ENCODE measurements at regions not wholly inside any gene's neighbourhood (a gene's known extent, or its start where the extent isn't known, plus 50 kb on each side); places are given as distances from the start of the nearest gene placed in this dataset.

DNA sequence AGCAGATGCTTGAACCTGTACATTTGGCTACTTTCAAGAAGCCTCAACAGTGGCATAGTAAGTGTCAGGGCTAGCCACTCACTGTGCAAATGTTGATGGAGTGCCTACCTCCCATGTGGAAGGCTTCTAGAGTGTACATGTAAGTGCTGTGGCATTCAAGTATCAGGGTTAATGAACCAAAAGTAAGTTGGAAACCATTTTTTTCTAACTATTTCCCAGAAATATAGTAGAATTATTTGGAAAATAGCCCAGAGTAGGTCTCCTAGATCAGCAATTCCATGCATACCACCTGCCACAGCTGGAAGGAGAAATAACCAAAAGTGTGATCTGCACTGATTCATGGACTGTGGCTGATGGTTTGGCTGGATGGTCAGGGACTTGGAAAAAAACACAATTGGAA lies 53.3 kb downstream of the FOXD1 start:
- no peak overlapping the region for H3K4me3 Mint-ChIP-seq
- Histone ChIP-seq H3K4me1 (ENCODE audit: control insufficient read depth, insufficient read depth, low read length) (no peaks in the 10 kb centered on the region), H3K27ac (ENCODE audit: low read length) (no peak overlapping the region), H3K9me3 (ENCODE audit: control insufficient read depth, insufficient read depth, low read length) (no peaks in the 10 kb centered on the region), H3K36me3 (ENCODE audit: control insufficient read depth, insufficient read depth, low read length) (no peaks in the 10 kb centered on the region), H3K4me3 (ENCODE audit: low read length) (no peak overlapping the region), H3K27me3 (ENCODE audit: control insufficient read depth, insufficient read depth, low read length) (peaks cover 7% of the 10 kb centered on the region)
- TF ChIP-seq, protein P1, sequence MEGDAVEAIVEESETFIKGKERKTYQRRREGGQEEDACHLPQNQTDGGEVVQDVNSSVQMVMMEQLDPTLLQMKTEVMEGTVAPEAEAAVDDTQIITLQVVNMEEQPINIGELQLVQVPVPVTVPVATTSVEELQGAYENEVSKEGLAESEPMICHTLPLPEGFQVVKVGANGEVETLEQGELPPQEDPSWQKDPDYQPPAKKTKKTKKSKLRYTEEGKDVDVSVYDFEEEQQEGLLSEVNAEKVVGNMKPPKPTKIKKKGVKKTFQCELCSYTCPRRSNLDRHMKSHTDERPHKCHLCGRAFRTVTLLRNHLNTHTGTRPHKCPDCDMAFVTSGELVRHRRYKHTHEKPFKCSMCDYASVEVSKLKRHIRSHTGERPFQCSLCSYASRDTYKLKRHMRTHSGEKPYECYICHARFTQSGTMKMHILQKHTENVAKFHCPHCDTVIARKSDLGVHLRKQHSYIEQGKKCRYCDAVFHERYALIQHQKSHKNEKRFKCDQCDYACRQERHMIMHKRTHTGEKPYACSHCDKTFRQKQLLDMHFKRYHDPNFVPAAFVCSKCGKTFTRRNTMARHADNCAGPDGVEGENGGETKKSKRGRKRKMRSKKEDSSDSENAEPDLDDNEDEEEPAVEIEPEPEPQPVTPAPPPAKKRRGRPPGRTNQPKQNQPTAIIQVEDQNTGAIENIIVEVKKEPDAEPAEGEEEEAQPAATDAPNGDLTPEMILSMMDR (IDR thresholded peaks at IDR 0.05), result no peak
- H3K4me1 Mint-ChIP-seq, result no peaks in the 10 kb centered on the region
- intact Hi-C loops (cut with micrococcal nuclease), result no loop called here
- peaks cover 2% of the 10 kb centered on the region in 2 donors for H3K9me3 Mint-ChIP-seq
- H3K27ac Mint-ChIP-seq, result no peak overlapping the region
- no peaks in the 10 kb centered on the region for H3K36me3 Mint-ChIP-seq
- H3K27me3 Mint-ChIP-seq (ENCODE audit: low read depth in 2 of 2), result peaks cover 14 to 77% of the 10 kb centered on the region in 2 donors
- DNase-seq (no peak), ATAC-seq (no peak)

DNA sequence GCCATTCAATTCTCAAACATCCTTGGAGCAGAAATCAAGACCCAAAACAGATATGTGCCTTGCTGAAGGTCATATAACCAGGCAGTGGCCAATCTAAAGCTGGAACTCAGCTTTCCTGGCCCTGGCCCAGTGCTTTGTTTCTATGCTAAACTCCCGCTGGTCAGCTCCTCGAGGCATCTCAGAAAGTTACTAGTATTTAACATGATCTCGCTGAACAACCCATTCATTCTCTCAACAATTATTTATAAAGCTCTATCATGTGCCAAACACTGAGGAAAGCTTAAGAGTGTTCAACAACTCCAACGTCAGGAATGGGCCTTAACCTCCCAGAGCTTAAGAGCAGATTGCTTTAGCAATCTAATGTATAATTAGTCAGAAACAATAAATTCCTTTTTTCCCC lies 54.0 kb downstream of the FOXD1 start:
- Mint-ChIP-seq H3K27ac (no peak overlapping the region), H3K27me3 (ENCODE audit: low read depth in 2 of 2) (peaks cover 18 to 77% of the 10 kb centered on the region in 2 donors), H3K4me3 (no peak overlapping the region), H3K4me1 (no peaks in the 10 kb centered on the region), H3K36me3 (no peaks in the 10 kb centered on the region), H3K9me3 (peaks cover 2% of the 10 kb centered on the region in 2 donors)
- Histone ChIP-seq H3K4me3 (ENCODE audit: low read length) (no peak overlapping the region), H3K27ac (ENCODE audit: low read length) (no peak overlapping the region), H3K36me3 (ENCODE audit: control insufficient read depth, insufficient read depth, low read length) (no peaks in the 10 kb centered on the region), H3K27me3 (ENCODE audit: control insufficient read depth, insufficient read depth, low read length) (peaks cover 7% of the 10 kb centered on the region), H3K9me3 (ENCODE audit: control insufficient read depth, insufficient read depth, low read length) (no peaks in the 10 kb centered on the region), H3K4me1 (ENCODE audit: control insufficient read depth, insufficient read depth, low read length) (no peaks in the 10 kb centered on the region)
- intact Hi-C loops (cut with micrococcal nuclease), result no loop called here
- DNase-seq, result no peak
- no peak for ATAC-seq
- 80% methylated on average over 4 of the region's 4 CpGs for WGBS (ENCODE audit: insufficient coverage)
- TF ChIP-seq, protein P1 (IDR thresholded peaks at IDR 0.05), result no peak

DNA sequence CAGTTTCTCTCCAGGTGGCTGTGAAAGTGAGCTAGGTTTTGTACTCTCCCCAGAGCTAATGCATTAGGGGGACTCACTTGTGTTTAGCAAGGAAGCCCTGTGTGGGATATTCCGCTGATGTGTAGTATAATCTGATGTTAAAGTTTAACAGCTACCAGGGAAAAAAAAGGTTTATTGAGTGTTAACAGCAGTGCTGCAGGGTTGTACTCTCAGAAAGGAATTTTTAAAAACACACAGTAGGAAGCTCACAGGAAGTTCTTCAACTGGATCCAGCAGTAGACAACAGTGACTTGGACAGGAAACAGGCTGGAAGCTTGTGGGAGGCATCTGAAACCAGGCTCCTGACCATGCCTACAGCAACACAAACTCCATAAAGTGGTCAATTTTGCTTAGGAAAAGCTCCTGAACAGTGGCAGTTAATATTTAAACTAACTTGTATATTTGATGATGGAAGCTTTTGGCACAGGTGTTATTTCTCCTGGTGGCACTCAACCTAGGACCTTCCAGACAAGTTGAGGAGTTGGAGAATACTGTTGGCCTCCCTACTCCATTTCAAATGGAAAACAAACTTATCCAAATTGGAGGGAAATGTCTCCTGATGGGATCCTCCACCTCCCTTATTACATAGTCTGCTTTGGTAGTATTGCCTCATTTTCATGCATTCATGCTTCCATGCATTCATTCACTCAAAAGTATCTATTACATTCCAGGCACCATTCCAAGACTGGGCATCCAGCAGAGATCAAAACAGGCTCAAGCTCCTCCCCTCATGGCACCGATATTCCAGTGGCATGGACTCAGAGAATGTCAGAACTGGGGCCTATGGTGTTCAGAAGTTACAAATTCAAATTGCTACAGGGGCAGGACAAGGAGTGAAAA lies 54.7 kb downstream of the FOXD1 start:
- Mint-ChIP-seq H3K36me3 (no peaks in the 10 kb centered on the region), H3K9me3 (peaks cover 2% of the 10 kb centered on the region in 2 donors), H3K27me3 (ENCODE audit: low read depth in 2 of 2) (peaks cover 18 to 76% of the 10 kb centered on the region in 2 donors), H3K27ac (no peak overlapping the region), H3K4me3 (no peak overlapping the region), H3K4me1 (no peaks in the 10 kb centered on the region)
- TF ChIP-seq, protein P1 (IDR thresholded peaks at IDR 0.05), result no peak
- 94% methylated on average over 2 of the region's 2 CpGs for WGBS (ENCODE audit: insufficient coverage)
- no peak overlapping the region for H3K4me3 ChIP-seq (ENCODE audit: low read length)
- no peaks in the 10 kb centered on the region for H3K36me3 ChIP-seq (ENCODE audit: control insufficient read depth, insufficient read depth, low read length)
- peaks cover 7% of the 10 kb centered on the region for H3K27me3 ChIP-seq (ENCODE audit: control insufficient read depth, insufficient read depth, low read length)
- intact Hi-C loops (cut with micrococcal nuclease), result no loop called here
- no peak for ATAC-seq
- H3K4me1 ChIP-seq (ENCODE audit: control insufficient read depth, insufficient read depth, low read length), result no peaks in the 10 kb centered on the region
- no peak overlapping the region for H3K27ac ChIP-seq (ENCODE audit: low read length)
- DNase-seq, result no peak
- H3K9me3 ChIP-seq (ENCODE audit: control insufficient read depth, insufficient read depth, low read length), result no peaks in the 10 kb centered on the region

DNA sequence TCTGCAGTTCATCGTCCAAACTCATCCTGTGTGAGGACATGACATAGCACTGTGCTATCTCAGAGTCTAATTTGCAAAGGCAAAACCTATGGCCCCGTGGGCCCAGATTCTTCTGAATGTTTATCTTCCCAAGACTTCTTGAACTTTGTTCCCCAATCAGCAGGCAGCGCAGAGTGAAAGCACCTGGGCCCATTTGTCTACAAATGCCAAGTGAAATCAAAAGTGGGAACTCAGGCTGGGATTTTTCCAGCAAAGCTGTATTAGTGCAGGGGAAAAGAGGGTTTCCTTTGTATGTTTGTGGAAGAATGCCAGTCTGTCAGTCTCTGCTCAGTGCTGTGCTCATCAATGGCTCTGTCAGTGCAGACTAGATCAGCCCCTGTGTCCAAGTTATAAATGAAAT lies 55.8 kb downstream of the FOXD1 start:
- intact Hi-C loops (cut with micrococcal nuclease), result no loop called here
- Mint-ChIP-seq H3K4me1 (peaks cover 6 to 8% of the 10 kb centered on the region in 2 donors), H3K27me3 (ENCODE audit: low read depth in 2 of 2) (peaks cover 17 to 71% of the 10 kb centered on the region in 2 donors), H3K9me3 (peaks cover 2% of the 10 kb centered on the region in 2 donors), H3K4me3 (no peak overlapping the region), H3K27ac (no peak overlapping the region), H3K36me3 (no peaks in the 10 kb centered on the region)
- 84% methylated on average over 3 of the region's 3 CpGs for WGBS (ENCODE audit: insufficient coverage)
- no peak for DNase-seq
- Histone ChIP-seq H3K4me1 (ENCODE audit: control insufficient read depth, insufficient read depth, low read length) (peaks cover 6% of the 10 kb centered on the region), H3K27me3 (ENCODE audit: control insufficient read depth, insufficient read depth, low read length) (peaks cover 7% of the 10 kb centered on the region), H3K36me3 (ENCODE audit: control insufficient read depth, insufficient read depth, low read length) (no peaks in the 10 kb centered on the region), H3K27ac (ENCODE audit: low read length) (no peak overlapping the region), H3K9me3 (ENCODE audit: control insufficient read depth, insufficient read depth, low read length) (no peaks in the 10 kb centered on the region), H3K4me3 (ENCODE audit: low read length) (no peak overlapping the region)
- TF ChIP-seq, protein P1 (IDR thresholded peaks at IDR 0.05), result no peak
- ATAC-seq, result no peak
